EL (cell line): ENCODE measurements at regions not wholly inside any gene's neighbourhood (a gene's known extent, or its start where the extent isn't known, plus 50 kb on each side); places are given as distances from the start of the nearest gene placed in this dataset.

Experiments
- DNase-seq: peaks from one replicate; pipeline ENCODE4 v3.0.0-alpha.2; 2016

- DNase-seq: peak; percentile 65
Measured at GRCh38 chr12:24759155-24759554, 189.7 kb downstream of the BCAT1 start.

GRCh38 chr12:24756479-24757024 lies 192.3 kb downstream of the BCAT1 start:
- no peak for DNase-seq

- peak; percentile 90 for DNase-seq
Measured at GRCh38 chr12:24754690-24755638, 193.9 kb downstream of the BCAT1 start.

GRCh38 chr12:24752763-24753462 lies 196.0 kb downstream of the BCAT1 start:
- peak; percentile 3 for DNase-seq

- peak; percentile 19 for DNase-seq
Measured at GRCh38 chr12:24751181-24751580, 197.7 kb downstream of the BCAT1 start.

- peak; percentile 11 for DNase-seq
Measured at GRCh38 chr12:24750263-24750662, 198.6 kb downstream of the BCAT1 start.

- DNase-seq: no peak
Measured at GRCh38 chr12:24749171-24749570, 199.7 kb downstream of the BCAT1 start.

- no peak for DNase-seq
Measured at GRCh38 chr12:24748326-24748725, 200.6 kb downstream of the BCAT1 start.

GRCh38 chr12:24746864-24747263 lies 202.0 kb downstream of the BCAT1 start:
- no peak for DNase-seq

- no peak for DNase-seq
Measured at GRCh38 chr12:24746006-24746671, 202.8 kb downstream of the BCAT1 start.

GRCh38 chr12:24743941-24744793 lies 204.7 kb downstream of the BCAT1 start:
- no peak for DNase-seq

GRCh38 chr12:24742378-24742777 lies 206.5 kb downstream of the BCAT1 start:
- DNase-seq: no peak

- no peak for DNase-seq
Measured at GRCh38 chr12:24741216-24741615, 207.7 kb downstream of the BCAT1 start.

- no peak for DNase-seq
Measured at GRCh38 chr12:24739106-24739779, 209.7 kb downstream of the BCAT1 start.

GRCh38 chr12:24738441-24738840 lies 210.5 kb downstream of the BCAT1 start:
- peak; percentile 10 for DNase-seq

- no peak for DNase-seq
Measured at GRCh38 chr12:24731596-24731995, 217.3 kb downstream of the BCAT1 start.

GRCh38 chr12:24730489-24730896 lies 218.4 kb downstream of the BCAT1 start:
- DNase-seq: no peak

GRCh38 chr12:24728826-24729225 lies 220.1 kb downstream of the BCAT1 start:
- no peak for DNase-seq

GRCh38 chr12:24728366-24728765 lies 220.5 kb downstream of the BCAT1 start:
- peak; percentile 39 for DNase-seq

GRCh38 chr12:24725616-24726015 lies 223.3 kb downstream of the BCAT1 start:
- DNase-seq: no peak

GRCh38 chr12:24724814-24725213 lies 224.1 kb downstream of the BCAT1 start:
- DNase-seq: no peak

- DNase-seq: no peak
Measured at GRCh38 chr12:24723759-24724158, 225.1 kb downstream of the BCAT1 start.
